NCI-H1417 (cell line): ENCODE measurements at regions not wholly inside any gene's neighbourhood (a gene's known extent, or its start where the extent isn't known, plus 50 kb on each side); places are given as distances from the start of the nearest gene placed in this dataset.
"Not testable (repeated sequence)": the region's sequence is repeated elsewhere in the genome, so short reads cannot be mapped to it uniquely, and the experiment has no call there.

Experiments used
- DNase-seq, 3 experiments: peaks; one replicate each; lab custom pipeline; 2025; lab: John Stamatoyannopoulos, UW

GRCh38 chr1:98287626-98288025 lies 366.8 kb upstream of the DPYD start:
- no peak for DNase-seq

- no peak for DNase-seq
Measured at GRCh38 chr1:98286656-98287055, 365.8 kb upstream of the DPYD start.

- not testable (repeated sequence) for DNase-seq
Measured at GRCh38 chr1:98285286-98285685, 364.5 kb upstream of the DPYD start.

- no peak for DNase-seq
Measured at GRCh38 chr1:98280049-98280448, 359.2 kb upstream of the DPYD start.

GRCh38 chr1:98278055-98278454 lies 357.2 kb upstream of the DPYD start:
- DNase-seq: no peak

GRCh38 chr1:98277118-98277517 lies 356.3 kb upstream of the DPYD start:
- no peak for DNase-seq

- DNase-seq: no peak
Measured at GRCh38 chr1:98276514-98276913, 355.7 kb upstream of the DPYD start.

- DNase-seq: no peak
Measured at GRCh38 chr1:98268316-98268715, 347.5 kb upstream of the DPYD start.

- no peak for DNase-seq
Measured at GRCh38 chr1:98267423-98267822, 346.6 kb upstream of the DPYD start.

- peak in 1 of 3 experiments; percentile 23 for DNase-seq
Measured at GRCh38 chr1:98264727-98265126, 343.9 kb upstream of the DPYD start.

GRCh38 chr1:98260839-98261238 lies 340.0 kb upstream of the DPYD start:
- DNase-seq: no peak

- DNase-seq: no peak
Measured at GRCh38 chr1:98260412-98260811, 339.6 kb upstream of the DPYD start.

- DNase-seq: no peak
Measured at GRCh38 chr1:98256700-98257099, 335.9 kb upstream of the DPYD start.

GRCh38 chr1:98253145-98253544 lies 332.3 kb upstream of the DPYD start:
- DNase-seq: no peak

- DNase-seq: no peak
Measured at GRCh38 chr1:98251497-98251896, 330.7 kb upstream of the DPYD start.

GRCh38 chr1:98232678-98233077 lies 311.8 kb upstream of the DPYD start:
- no peak for DNase-seq

- no peak for DNase-seq
Measured at GRCh38 chr1:98222706-98223105, 301.9 kb upstream of the DPYD start.

GRCh38 chr1:98221923-98222322 lies 301.1 kb upstream of the DPYD start:
- peak; percentile 7 to 63 (median 19) for DNase-seq

- no peak for DNase-seq
Measured at GRCh38 chr1:98217601-98218000, 296.8 kb upstream of the DPYD start.

- DNase-seq: no peak
Measured at GRCh38 chr1:98216304-98216703, 295.5 kb upstream of the DPYD start.

- DNase-seq: no peak
Measured at GRCh38 chr1:98211271-98211845, 290.5 kb upstream of the DPYD start.

- no peak for DNase-seq
Measured at GRCh38 chr1:98210563-98210962, 289.7 kb upstream of the DPYD start.

- DNase-seq: no peak
Measured at GRCh38 chr1:98210064-98210463, 289.2 kb upstream of the DPYD start.

- no peak for DNase-seq
Measured at GRCh38 chr1:98205291-98206017, 284.6 kb upstream of the DPYD start.
